ENCODE measurements at regions not wholly inside any gene's neighbourhood (a gene's known extent, or its start where the extent isn't known, plus 50 kb on each side); places are given as distances from the start of the nearest gene placed in this dataset.

GRCh38 chr2:107376909-107377308, 449.8 kb upstream of the RGPD4 start:
- H3K27ac ChIP-seq (ENCODE audit: low read depth, low read length, poor library complexity, severe bottlenecking) = no peak overlapping the region
- DNase-seq (ENCODE audit: low spot score) = no peak
- no peak overlapping the region for H3K4me2 ChIP-seq (ENCODE audit: low read length)
- intact Hi-C loops (cut with micrococcal nuclease; ENCODE audit: unreplicated experiment) = no loop called here
- H3K4me1 ChIP-seq (ENCODE audit: insufficient read depth, low read length, poor library complexity, severe bottlenecking) = no peaks in the 10 kb centered on the region
- H4K20me1 ChIP-seq (ENCODE audit: insufficient read depth, low read length) = no peaks in the 10 kb centered on the region
- ChIA-PET CTCF (ENCODE audit: unreplicated experiment) (no interaction called here), POLR2A (no interaction called here)
- H2AFZ ChIP-seq (ENCODE audit: low read length) = no peak overlapping the region
- no peaks in the 10 kb centered on the region; the same call in 1 of the 2 replicates for H3K9me3 ChIP-seq (ENCODE audit: low read length)
- TF ChIP-seq EZH2phosphoT487 (IDR thresholded peaks at IDR 0.05; ENCODE audit: borderline replicate concordance, low read depth, low read length) = no peak
- no peak for TF ChIP-seq CTCF (conservative IDR thresholded peaks at IDR 0.05; ENCODE audit: low read length)
- no TSS peak for BruUV-seq (replicated peaks)
- H3K79me2 ChIP-seq (ENCODE audit: insufficient read depth, low read depth, low read length) = no peaks in the 10 kb centered on the region
- H3K36me3 ChIP-seq (ENCODE audit: insufficient read depth, low read length) = no peaks in the 10 kb centered on the region
- H3K4me3 ChIP-seq (ENCODE audit: low read depth, low read length, poor library complexity, severe bottlenecking) = no peak overlapping the region
- no peaks in the 10 kb centered on the region for H3K9me2 ChIP-seq (ENCODE audit: insufficient read depth, low read length)

GRCh38 chr2:107380912-107381311, 445.8 kb upstream of the RGPD4 start:
- no peaks in the 10 kb centered on the region for H3K9me2 ChIP-seq (ENCODE audit: insufficient read depth, low read length)
- TF ChIP-seq EZH2phosphoT487 (IDR thresholded peaks at IDR 0.05; ENCODE audit: borderline replicate concordance, low read depth, low read length) = no peak
- 0 out of 2 replicates have a peak, but pooled peaks have one; percentile 33 for TF ChIP-seq CTCF (conservative IDR thresholded peaks at IDR 0.05; ENCODE audit: low read length)
- intact Hi-C loops (cut with micrococcal nuclease; ENCODE audit: unreplicated experiment) = no loop called here
- H3K4me2 ChIP-seq (ENCODE audit: low read length) = no peak overlapping the region
- no peaks in the 10 kb centered on the region for H4K20me1 ChIP-seq (ENCODE audit: insufficient read depth, low read length)
- H3K27ac ChIP-seq (ENCODE audit: low read depth, low read length, poor library complexity, severe bottlenecking) = no peak overlapping the region
- BruUV-seq (replicated peaks) = no TSS peak
- no peak for DNase-seq (ENCODE audit: low spot score)
- CTCF ChIA-PET (ENCODE audit: unreplicated experiment) = no interaction called here
- H3K79me2 ChIP-seq (ENCODE audit: insufficient read depth, low read depth, low read length) = no peaks in the 10 kb centered on the region
- no peaks in the 10 kb centered on the region for H3K36me3 ChIP-seq (ENCODE audit: insufficient read depth, low read length)
- H3K9me3 ChIP-seq (ENCODE audit: low read length) = no peaks in the 10 kb centered on the region
- no peaks in the 10 kb centered on the region for H3K4me1 ChIP-seq (ENCODE audit: insufficient read depth, low read length, poor library complexity, severe bottlenecking)
- no peak overlapping the region for H2AFZ ChIP-seq (ENCODE audit: low read length)
- no peak overlapping the region for H3K4me3 ChIP-seq (ENCODE audit: low read depth, low read length, poor library complexity, severe bottlenecking)
- POLR2A ChIA-PET = no interaction called here

- DNase-seq (ENCODE audit: low spot score) = no peak
- ChIA-PET POLR2A (no interaction called here), CTCF (ENCODE audit: unreplicated experiment) (no interaction called here)
- no peaks in the 10 kb centered on the region for H3K79me2 ChIP-seq (ENCODE audit: insufficient read depth, low read depth, low read length)
- H3K9me2 ChIP-seq (ENCODE audit: insufficient read depth, low read length) = no peaks in the 10 kb centered on the region
- H3K36me3 ChIP-seq (ENCODE audit: insufficient read depth, low read length) = no peaks in the 10 kb centered on the region
- H4K20me1 ChIP-seq (ENCODE audit: insufficient read depth, low read length) = no peaks in the 10 kb centered on the region
- H3K4me3 ChIP-seq (ENCODE audit: low read depth, low read length, poor library complexity, severe bottlenecking) = no peak overlapping the region
- H3K9me3 ChIP-seq (ENCODE audit: low read length) = no peaks in the 10 kb centered on the region
- no TSS peak for BruUV-seq (replicated peaks)
- no peak overlapping the region for H2AFZ ChIP-seq (ENCODE audit: low read length)
- H3K4me2 ChIP-seq (ENCODE audit: low read length) = no peak overlapping the region
- H3K27ac ChIP-seq (ENCODE audit: low read depth, low read length, poor library complexity, severe bottlenecking) = no peak overlapping the region
- no peak for TF ChIP-seq EZH2phosphoT487 (IDR thresholded peaks at IDR 0.05; ENCODE audit: borderline replicate concordance, low read depth, low read length)
- intact Hi-C loops (cut with micrococcal nuclease; ENCODE audit: unreplicated experiment) = no loop called here
- no peaks in the 10 kb centered on the region for H3K4me1 ChIP-seq (ENCODE audit: insufficient read depth, low read length, poor library complexity, severe bottlenecking)
Observed at GRCh38 chr2:107383691-107384090, 443.0 kb upstream of the RGPD4 start.
